ENCODE measurements at regions not wholly inside any gene's neighbourhood (a gene's known extent, or its start where the extent isn't known, plus 50 kb on each side); places are given as distances from the start of the nearest gene placed in this dataset.

- H3K4me1 ChIP-seq, result no peaks in the 10 kb centered on the region
- TF ChIP-seq, protein P1, sequence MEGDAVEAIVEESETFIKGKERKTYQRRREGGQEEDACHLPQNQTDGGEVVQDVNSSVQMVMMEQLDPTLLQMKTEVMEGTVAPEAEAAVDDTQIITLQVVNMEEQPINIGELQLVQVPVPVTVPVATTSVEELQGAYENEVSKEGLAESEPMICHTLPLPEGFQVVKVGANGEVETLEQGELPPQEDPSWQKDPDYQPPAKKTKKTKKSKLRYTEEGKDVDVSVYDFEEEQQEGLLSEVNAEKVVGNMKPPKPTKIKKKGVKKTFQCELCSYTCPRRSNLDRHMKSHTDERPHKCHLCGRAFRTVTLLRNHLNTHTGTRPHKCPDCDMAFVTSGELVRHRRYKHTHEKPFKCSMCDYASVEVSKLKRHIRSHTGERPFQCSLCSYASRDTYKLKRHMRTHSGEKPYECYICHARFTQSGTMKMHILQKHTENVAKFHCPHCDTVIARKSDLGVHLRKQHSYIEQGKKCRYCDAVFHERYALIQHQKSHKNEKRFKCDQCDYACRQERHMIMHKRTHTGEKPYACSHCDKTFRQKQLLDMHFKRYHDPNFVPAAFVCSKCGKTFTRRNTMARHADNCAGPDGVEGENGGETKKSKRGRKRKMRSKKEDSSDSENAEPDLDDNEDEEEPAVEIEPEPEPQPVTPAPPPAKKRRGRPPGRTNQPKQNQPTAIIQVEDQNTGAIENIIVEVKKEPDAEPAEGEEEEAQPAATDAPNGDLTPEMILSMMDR (IDR thresholded peaks at IDR 0.05), result no peak
- intact Hi-C loops (cut with DNase I), result no loop called here
- no peak for ATAC-seq
- H3K9me3 ChIP-seq, result no peaks in the 10 kb centered on the region
- no peaks in the 10 kb centered on the region for H3K27me3 ChIP-seq
- no peaks in the 10 kb centered on the region for H3K36me3 ChIP-seq
- DNase-seq, result no peak
- no peak overlapping the region for H3K4me3 ChIP-seq
- H3K27ac ChIP-seq, result no peak overlapping the region
These were observed 173.3 kb downstream of the FASLG start for GRCh38 chr1:172832006-172832725.

DNA sequence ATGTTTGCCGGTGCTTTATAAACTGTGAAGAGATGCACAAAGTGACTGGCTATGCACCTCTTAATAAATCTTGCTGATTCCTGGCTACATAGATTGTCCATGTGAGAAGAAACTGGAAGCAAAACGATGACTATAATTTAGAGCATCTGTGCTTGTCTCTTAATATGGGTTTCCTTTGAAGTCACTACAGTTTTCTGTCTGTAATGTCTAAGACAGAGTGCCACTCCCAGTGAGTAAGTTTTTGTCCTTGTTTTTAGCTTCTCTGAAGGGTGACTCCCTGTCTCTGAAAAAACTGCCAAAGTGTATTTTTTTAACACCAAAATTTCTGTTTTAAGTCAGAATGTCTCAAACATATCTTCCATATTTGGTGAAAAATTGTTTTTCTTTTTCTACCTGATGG, 175.1 kb downstream of the FASLG start:
- Histone ChIP-seq H3K4me3 (no peak overlapping the region), H3K4me1 (no peaks in the 10 kb centered on the region), H3K27ac (no peak overlapping the region), H3K36me3 (no peaks in the 10 kb centered on the region), H3K9me3 (no peaks in the 10 kb centered on the region), H3K27me3 (no peaks in the 10 kb centered on the region)
- ATAC-seq, result no peak
- TF ChIP-seq, protein P1 (IDR thresholded peaks at IDR 0.05), result no peak
- intact Hi-C loops (cut with DNase I), result no loop called here
- no peak for DNase-seq

DNA sequence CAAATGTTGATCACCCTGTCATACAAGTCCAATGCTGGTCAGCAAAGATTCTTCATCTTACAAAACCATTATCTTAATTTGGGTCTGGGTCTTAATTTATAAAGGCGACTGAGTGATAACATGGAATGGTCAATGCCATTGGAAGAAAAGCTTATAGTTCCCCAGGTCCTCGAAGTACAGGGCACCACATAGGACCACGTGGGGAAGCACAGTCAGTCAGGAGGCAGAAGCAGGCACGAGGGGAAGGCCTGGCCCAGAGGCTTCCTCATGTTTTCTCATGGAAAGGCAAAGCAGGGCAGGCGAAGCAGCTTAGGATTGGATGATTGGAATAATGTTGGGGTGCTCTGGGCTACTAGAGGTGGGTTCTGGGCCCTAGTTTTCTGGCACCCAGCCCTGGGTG, 175.7 kb downstream of the FASLG start:
- no peak overlapping the region for H3K4me3 ChIP-seq
- intact Hi-C loops (cut with DNase I), result no loop called here
- H3K4me1 ChIP-seq, result no peaks in the 10 kb centered on the region
- H3K36me3 ChIP-seq, result no peaks in the 10 kb centered on the region
- no peak overlapping the region for H3K27ac ChIP-seq
- DNase-seq (no peak), ATAC-seq (no peak)
- H3K9me3 ChIP-seq, result no peaks in the 10 kb centered on the region
- no peaks in the 10 kb centered on the region for H3K27me3 ChIP-seq
- TF ChIP-seq, protein P1 (IDR thresholded peaks at IDR 0.05), result no peak

GRCh38 chr1:172835834-172836233, 176.9 kb downstream of the FASLG start:
- Histone ChIP-seq H3K27me3 (no peaks in the 10 kb centered on the region), H3K9me3 (no peaks in the 10 kb centered on the region), H3K4me3 (no peak overlapping the region), H3K4me1 (no peaks in the 10 kb centered on the region), H3K27ac (no peak overlapping the region), H3K36me3 (no peaks in the 10 kb centered on the region)
- TF ChIP-seq, protein P1 (IDR thresholded peaks at IDR 0.05), result no peak
- intact Hi-C loops (cut with DNase I), result no loop called here
- DNase-seq (no peak), ATAC-seq (no peak)

DNA sequence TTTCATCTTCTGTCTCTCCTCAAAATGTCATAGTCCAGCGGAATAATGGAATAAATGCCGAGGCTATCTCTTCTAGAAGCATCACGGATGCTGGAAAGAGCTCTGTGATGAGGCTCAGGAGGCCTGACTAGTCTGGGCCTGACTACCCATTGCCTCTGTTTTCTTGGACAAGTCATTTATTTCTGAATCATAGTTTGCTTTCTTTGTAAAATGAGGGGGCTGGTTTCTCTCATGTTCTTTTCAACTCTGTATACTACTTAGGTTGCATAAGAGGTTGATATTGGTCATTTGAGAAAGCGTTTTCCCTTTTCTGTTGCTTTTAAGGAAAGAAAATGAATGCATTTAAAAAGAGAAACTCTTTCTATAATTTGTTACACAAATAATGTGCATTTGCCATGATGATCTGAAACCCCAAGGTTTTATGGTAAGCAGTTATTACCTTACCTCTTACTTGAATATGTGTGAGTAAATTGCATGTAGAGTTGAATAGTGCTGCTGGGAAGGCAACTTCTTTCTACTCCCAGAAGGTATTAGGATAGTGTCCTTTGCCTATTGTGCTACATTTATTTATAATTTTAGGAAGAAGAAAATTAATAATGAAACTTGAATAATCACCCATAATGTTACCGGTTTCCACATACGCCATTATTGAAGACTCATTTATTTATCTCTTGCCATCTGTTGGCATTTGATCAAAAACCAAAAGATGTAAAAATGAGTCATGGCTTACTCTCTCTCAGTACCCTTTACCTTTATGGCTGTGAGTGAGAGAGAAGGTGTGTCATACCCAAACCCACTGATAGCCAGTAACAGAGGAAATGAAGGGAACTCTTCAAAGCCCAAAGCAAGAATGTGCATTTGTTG, 179.1 kb downstream of the FASLG start:
- Histone ChIP-seq H3K27me3 (no peaks in the 10 kb centered on the region), H3K9me3 (no peaks in the 10 kb centered on the region), H3K36me3 (no peaks in the 10 kb centered on the region), H3K27ac (no peak overlapping the region), H3K4me1 (no peaks in the 10 kb centered on the region), H3K4me3 (no peak overlapping the region)
- TF ChIP-seq, protein P1 (IDR thresholded peaks at IDR 0.05), result no peak
- intact Hi-C loops (cut with DNase I), result no loop called here
- no peak for DNase-seq
- no peak for ATAC-seq
